ENCODE measurements at regions not wholly inside any gene's neighbourhood (a gene's known extent, or its start where the extent isn't known, plus 50 kb on each side); places are given as distances from the start of the nearest gene placed in this dataset.

- TF ChIP-seq POLR2A (IDR thresholded peaks at IDR 0.05) (no peak), CTCF (IDR thresholded peaks at IDR 0.05) (no peak)
Measured at GRCh38 chr1:5519366-5520135, 472.7 kb downstream of the NPHP4 start.

Data from body of pancreas (tissue), 4 donors.